Epithelial cell of esophagus (primary cell): ENCODE measurements at regions not wholly inside any gene's neighbourhood (a gene's known extent, or its start where the extent isn't known, plus 50 kb on each side); places are given as distances from the start of the nearest gene placed in this dataset.

Experiments used
- DNase-seq: peaks from one replicate; pipeline ENCODE4 v3.0.0; 2010; ENCODE audit warnings: low read depth
- H3K4me3 ChIP-seq: 2 replicates; pipeline ENCODE4 v1.5.1; 2011; ENCODE audit warnings: mild to moderate bottlenecking, low read length, control low read depth
- TF ChIP-seq, protein P1 (sequence below): IDR thresholded peaks from 2 replicates; pipeline ENCODE4 v1.5.1; 2011; ENCODE audit warnings: low read depth, mild to moderate bottlenecking, low read length, control low read depth, inconsistent platforms; ENCODE audit not compliant: insufficient read depth; ENCODE audit errors: missing control alignments

DNA sequence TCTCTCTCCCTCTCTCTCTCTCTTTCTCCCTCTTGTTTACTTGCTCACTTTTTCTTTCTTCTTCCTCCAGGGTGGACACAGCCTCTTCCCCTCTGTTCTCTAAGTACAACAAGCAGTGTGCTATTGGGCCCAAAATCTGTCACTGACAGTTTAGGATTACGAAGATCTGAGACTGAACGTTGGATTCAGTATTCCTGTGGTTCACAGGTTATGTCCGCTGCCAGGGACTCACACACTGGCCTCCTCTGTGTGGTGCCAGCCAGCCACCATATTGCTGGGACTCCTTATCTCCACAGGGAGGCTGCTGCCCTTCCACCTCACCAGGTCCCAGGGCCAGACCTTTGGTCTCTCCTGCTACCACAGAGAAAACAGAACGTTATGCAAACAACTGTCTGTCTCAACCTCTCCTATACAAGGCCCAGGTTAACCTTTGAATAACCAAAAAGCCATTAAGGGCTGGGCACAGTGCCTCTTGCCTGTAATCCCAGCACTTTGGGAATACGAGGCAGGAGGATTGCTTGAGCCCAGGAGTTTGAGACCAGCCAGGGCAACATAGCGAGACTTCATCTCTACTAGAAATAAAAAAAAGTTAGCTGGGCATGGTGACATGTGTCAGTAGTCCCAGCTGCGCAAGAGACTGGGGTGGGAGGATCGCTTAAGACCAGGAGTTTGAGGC, 171.9 kb upstream of the RAB4A start:
- TF ChIP-seq, protein P1, sequence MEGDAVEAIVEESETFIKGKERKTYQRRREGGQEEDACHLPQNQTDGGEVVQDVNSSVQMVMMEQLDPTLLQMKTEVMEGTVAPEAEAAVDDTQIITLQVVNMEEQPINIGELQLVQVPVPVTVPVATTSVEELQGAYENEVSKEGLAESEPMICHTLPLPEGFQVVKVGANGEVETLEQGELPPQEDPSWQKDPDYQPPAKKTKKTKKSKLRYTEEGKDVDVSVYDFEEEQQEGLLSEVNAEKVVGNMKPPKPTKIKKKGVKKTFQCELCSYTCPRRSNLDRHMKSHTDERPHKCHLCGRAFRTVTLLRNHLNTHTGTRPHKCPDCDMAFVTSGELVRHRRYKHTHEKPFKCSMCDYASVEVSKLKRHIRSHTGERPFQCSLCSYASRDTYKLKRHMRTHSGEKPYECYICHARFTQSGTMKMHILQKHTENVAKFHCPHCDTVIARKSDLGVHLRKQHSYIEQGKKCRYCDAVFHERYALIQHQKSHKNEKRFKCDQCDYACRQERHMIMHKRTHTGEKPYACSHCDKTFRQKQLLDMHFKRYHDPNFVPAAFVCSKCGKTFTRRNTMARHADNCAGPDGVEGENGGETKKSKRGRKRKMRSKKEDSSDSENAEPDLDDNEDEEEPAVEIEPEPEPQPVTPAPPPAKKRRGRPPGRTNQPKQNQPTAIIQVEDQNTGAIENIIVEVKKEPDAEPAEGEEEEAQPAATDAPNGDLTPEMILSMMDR, result no peak
- H3K4me3 ChIP-seq, result no peak overlapping the region
- no peak for DNase-seq

GRCh38 chr1:229101011-229101871, 169.7 kb upstream of the RAB4A start:
- TF ChIP-seq, protein P1, result no peak
- H3K4me3 ChIP-seq, result no peak overlapping the region
- peak; percentile 27 for DNase-seq

- H3K4me3 ChIP-seq, result no peak overlapping the region
- no peak for DNase-seq
Observed at GRCh38 chr1:229102741-229103391, 168.0 kb upstream of the RAB4A start.

GRCh38 chr1:229104654-229105053, 166.3 kb upstream of the RAB4A start:
- H3K4me3 ChIP-seq, result no peak overlapping the region
- DNase-seq, result no peak
- TF ChIP-seq, protein P1, result no peak

More at GRCh38 chr1:229102741-229103391, 168.0 kb upstream of the RAB4A start:
- TF ChIP-seq, protein P1, result no peak

DNA sequence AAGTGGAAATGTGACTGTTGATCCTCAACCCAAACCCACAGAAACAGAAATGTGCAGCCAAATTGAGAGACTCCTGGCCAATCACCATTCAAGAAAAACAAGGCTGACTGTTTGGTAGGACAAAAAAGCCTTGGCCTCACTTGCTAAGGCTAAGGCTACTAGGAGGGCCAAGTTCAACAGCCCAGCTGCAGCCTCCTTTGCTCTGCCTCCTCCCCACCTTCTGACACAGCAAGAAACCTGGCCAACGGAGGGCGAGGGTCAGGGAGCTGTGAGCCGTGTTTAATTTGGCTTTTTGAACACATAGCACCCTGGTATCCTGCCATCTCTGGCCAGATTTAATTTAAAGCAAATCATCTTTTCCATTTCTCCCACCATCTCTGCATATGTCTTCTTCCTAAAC, 165.8 kb upstream of the RAB4A start:
- H3K4me3 ChIP-seq, result no peak overlapping the region
- TF ChIP-seq, protein P1, result no peak
- DNase-seq, result no peak

- TF ChIP-seq, protein P1, result no peak
- DNase-seq, result no peak
- H3K4me3 ChIP-seq, result no peak overlapping the region
Observed at GRCh38 chr1:229105822-229106525, 164.9 kb upstream of the RAB4A start.
